Peyer's patch (tissue), 4 donors: ENCODE measurements at regions not wholly inside any gene's neighbourhood (a gene's known extent, or its start where the extent isn't known, plus 50 kb on each side); places are given as distances from the start of the nearest gene placed in this dataset.

Experiments
- CTCF ChIP-seq, 6 experiments: fragments of 450-650 bp in 4 of 6; fragments of 200-600 bp in 2 of 6; sonication (generic) in 1 of 6; IDR thresholded peaks; one replicate each; pipeline ENCODE4 v1.5.1; 2017 to 2019; ENCODE audit warnings: antibody characterized with exemption in 6 of 6, mild to moderate bottlenecking in 3 of 6, moderate library complexity in 1 of 6
- POLR2A ChIP-seq, 2 donors: fragments of 450-650 bp; IDR thresholded peaks; one replicate each; pipeline ENCODE4 v1.5.1; 2017; ENCODE audit warnings: antibody characterized with exemption in 2 of 2, mild to moderate bottlenecking in 2 of 2, moderate library complexity in 2 of 2

- TF ChIP-seq POLR2A (IDR thresholded peaks at IDR 0.05) (no peak), CTCF (IDR thresholded peaks at IDR 0.05) (no peak)
These were observed 281.0 kb upstream of the MAOA start for GRCh38 chrX:43375136-43375535.
